ENCODE measurements at regions not wholly inside any gene's neighbourhood (a gene's known extent, or its start where the extent isn't known, plus 50 kb on each side); places are given as distances from the start of the nearest gene placed in this dataset.

- peaks cover 10% of the 10 kb centered on the region for H3K27me3 Mint-ChIP-seq (ENCODE audit: insufficient read depth, low read depth, poor library complexity)
- no peak overlapping the region for H3K4me3 Mint-ChIP-seq
- H3K9me3 Mint-ChIP-seq: no peaks in the 10 kb centered on the region
- no peaks in the 10 kb centered on the region for H3K36me3 ChIP-seq (ENCODE audit: insufficient read depth)
- H3K36me3 Mint-ChIP-seq (ENCODE audit: low read depth): no peaks in the 10 kb centered on the region
- no peak overlapping the region for H3K27ac Mint-ChIP-seq
- no peak overlapping the region for H3K27ac ChIP-seq (ENCODE audit: low read depth)
- TF ChIP-seq EZH2 (IDR thresholded peaks at IDR 0.05; ENCODE audit: low read depth, unreplicated experiment) (no peak), ZNF331 (CRISPR knock-in tag; IDR thresholded peaks at IDR 0.05; ENCODE audit: low read depth) (no peak), ZNF462 (CRISPR knock-in tag; IDR thresholded peaks at IDR 0.05) (no peak), EZH2phosphoT487 (IDR thresholded peaks at IDR 0.05; ENCODE audit: unreplicated experiment) (no peak), NANOG (IDR thresholded peaks at IDR 0.05; ENCODE audit: borderline replicate concordance) (no peak), STAT1 (IDR thresholded peaks at IDR 0.05; ENCODE audit: unreplicated experiment) (no peak)
- H3K4me1 ChIP-seq (ENCODE audit: insufficient read depth): peaks cover 34% of the 10 kb centered on the region
- no peak overlapping the region for H3K4me2 ChIP-seq
- H3F3A ChIP-seq (replicated peaks; ENCODE audit: low read depth): no peaks in the 10 kb centered on the region
- no peak for ATAC-seq
- H3K27me3 ChIP-seq (ENCODE audit: insufficient read depth): peaks cover under 1% of the 10 kb centered on the region; the same call in 1 of the 2 replicates
- H2AFZ ChIP-seq: no peak overlapping the region
- H3K4me1 Mint-ChIP-seq: peaks cover 59% of the 10 kb centered on the region
- H3K4me3 ChIP-seq: no peak overlapping the region
- H4K20me1 ChIP-seq (replicated peaks; ENCODE audit: insufficient read depth): no peaks in the 10 kb centered on the region
- DNase-seq (ENCODE audit: low spot score): no peak
- no peaks in the 10 kb centered on the region for H3K9me2 ChIP-seq (ENCODE audit: insufficient read depth)
- no peaks in the 10 kb centered on the region for H3K79me2 ChIP-seq (replicated peaks; ENCODE audit: insufficient read depth)
These were observed 164.6 kb upstream of the HES1 start for GRCh38 chr3:193971261-193971751.

- H3K27me3 ChIP-seq (ENCODE audit: insufficient read depth): no peaks in the 10 kb centered on the region
- H3K36me3 ChIP-seq (ENCODE audit: insufficient read depth): no peaks in the 10 kb centered on the region
- no peak overlapping the region for H3K4me3 ChIP-seq
- no peaks in the 10 kb centered on the region for H3K79me2 ChIP-seq (replicated peaks; ENCODE audit: insufficient read depth)
- H3K27ac Mint-ChIP-seq: no peak overlapping the region
- H3K4me3 Mint-ChIP-seq: no peak overlapping the region
- no peaks in the 10 kb centered on the region for H4K20me1 ChIP-seq (replicated peaks; ENCODE audit: insufficient read depth)
- peaks cover 34% of the 10 kb centered on the region for H3K4me1 ChIP-seq (ENCODE audit: insufficient read depth)
- no peaks in the 10 kb centered on the region for H3F3A ChIP-seq (replicated peaks; ENCODE audit: low read depth)
- no peaks in the 10 kb centered on the region for H3K9me2 ChIP-seq (ENCODE audit: insufficient read depth)
- H3K4me2 ChIP-seq: no peak overlapping the region
- no peak overlapping the region for H2AFZ ChIP-seq
- H3K9me3 Mint-ChIP-seq: no peaks in the 10 kb centered on the region
- no peak overlapping the region for H3K27ac ChIP-seq (ENCODE audit: low read depth)
- DNase-seq (ENCODE audit: low spot score) (no peak), ATAC-seq (no peak)
- peaks cover 57% of the 10 kb centered on the region for H3K4me1 Mint-ChIP-seq
- H3K36me3 Mint-ChIP-seq (ENCODE audit: low read depth): no peaks in the 10 kb centered on the region
- peaks cover 10% of the 10 kb centered on the region for H3K27me3 Mint-ChIP-seq (ENCODE audit: insufficient read depth, low read depth, poor library complexity)
- TF ChIP-seq ETS1 (IDR thresholded peaks at IDR 0.05) (no peak), POLR2AphosphoS5 (IDR thresholded peaks at IDR 0.05; ENCODE audit: low read depth) (no peak), ZNF114 (CRISPR knock-in tag; IDR thresholded peaks at IDR 0.05) (no peak), EZH2phosphoT487 (IDR thresholded peaks at IDR 0.05; ENCODE audit: unreplicated experiment) (no peak), REST (IDR thresholded peaks at IDR 0.05; ENCODE audit: unreplicated experiment) (no peak)
These were observed 164.0 kb upstream of the HES1 start for GRCh38 chr3:193971966-193972365.
